Brain microvascular endothelial cell (primary cell): ENCODE measurements at regions not wholly inside any gene's neighbourhood (a gene's known extent, or its start where the extent isn't known, plus 50 kb on each side); places are given as distances from the start of the nearest gene placed in this dataset.
"Not testable (repeated sequence)": the region's sequence is repeated elsewhere in the genome, so short reads cannot be mapped to it uniquely, and the experiment has no call there.

Source experiments
- DNase-seq: peaks from one replicate; pipeline ENCODE4 v3.0.0-alpha.2; 2020
- H3K27ac ChIP-seq: fragments of 250-450 bp; sonication (Bioruptor Pico); 2 replicates; pipeline ENCODE4 v1.5.1; 2020; ENCODE audit warnings: mild to moderate bottlenecking, moderate library complexity
- H3K27me3 ChIP-seq: fragments of 250-450 bp; sonication (Bioruptor Pico); replicated peaks from 2 replicates; pipeline ENCODE4 v1.5.1; 2020; ENCODE audit warnings: mild to moderate bottlenecking
- H3K36me3 ChIP-seq: fragments of 250-450 bp; sonication (Bioruptor Pico); replicated peaks from 2 replicates; pipeline ENCODE4 v1.5.1; 2020; ENCODE audit warnings: mild to moderate bottlenecking
- H3K4me3 ChIP-seq: 2 replicates; pipeline ENCODE4 v1.5.1; 2011; ENCODE audit warnings: low read depth, mild to moderate bottlenecking, control low read depth, low read length, moderate library complexity
- in situ Hi-C: cut with HindIII; loops from 2 replicates; pipeline ENCODE4 v1.10.0; 2017; ENCODE audit warnings: low sequenced_read_pairs, low pct_ligation_motif_present
- TF ChIP-seq, protein P1 (sequence below): IDR thresholded peaks from 2 replicates; pipeline ENCODE4 v1.5.1; 2011; ENCODE audit warnings: low read depth, mild to moderate bottlenecking, moderate library complexity, low read length, control low read depth, inconsistent platforms; ENCODE audit errors: missing control alignments

DNA sequence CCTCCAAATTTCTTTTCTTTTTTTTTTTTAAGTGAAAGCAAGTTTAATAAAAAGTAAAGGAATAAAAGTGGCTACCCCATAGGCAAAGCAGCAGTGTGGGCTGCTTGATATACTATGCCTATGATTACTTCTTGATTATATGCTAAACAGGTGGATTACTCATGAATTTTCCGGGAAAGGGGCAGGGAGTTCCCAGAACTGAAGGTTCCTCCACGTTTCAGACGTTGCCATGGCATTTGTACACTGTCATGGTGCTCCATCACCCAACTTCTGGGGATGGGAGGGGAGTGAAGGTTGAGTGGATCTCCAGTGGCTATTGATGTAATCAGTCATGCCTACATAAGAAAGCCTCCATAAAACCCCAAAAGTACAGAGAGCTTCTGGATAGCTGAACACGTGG lies 176.2 kb downstream of the CYP26B1 start:
- no peaks in the 10 kb centered on the region for H3K27me3 ChIP-seq

GRCh38 chr2:71965530-71965929 lies 182.1 kb downstream of the CYP26B1 start:
- in situ Hi-C loops = no loop called here
- DNase-seq = no peak
- TF ChIP-seq, protein P1, sequence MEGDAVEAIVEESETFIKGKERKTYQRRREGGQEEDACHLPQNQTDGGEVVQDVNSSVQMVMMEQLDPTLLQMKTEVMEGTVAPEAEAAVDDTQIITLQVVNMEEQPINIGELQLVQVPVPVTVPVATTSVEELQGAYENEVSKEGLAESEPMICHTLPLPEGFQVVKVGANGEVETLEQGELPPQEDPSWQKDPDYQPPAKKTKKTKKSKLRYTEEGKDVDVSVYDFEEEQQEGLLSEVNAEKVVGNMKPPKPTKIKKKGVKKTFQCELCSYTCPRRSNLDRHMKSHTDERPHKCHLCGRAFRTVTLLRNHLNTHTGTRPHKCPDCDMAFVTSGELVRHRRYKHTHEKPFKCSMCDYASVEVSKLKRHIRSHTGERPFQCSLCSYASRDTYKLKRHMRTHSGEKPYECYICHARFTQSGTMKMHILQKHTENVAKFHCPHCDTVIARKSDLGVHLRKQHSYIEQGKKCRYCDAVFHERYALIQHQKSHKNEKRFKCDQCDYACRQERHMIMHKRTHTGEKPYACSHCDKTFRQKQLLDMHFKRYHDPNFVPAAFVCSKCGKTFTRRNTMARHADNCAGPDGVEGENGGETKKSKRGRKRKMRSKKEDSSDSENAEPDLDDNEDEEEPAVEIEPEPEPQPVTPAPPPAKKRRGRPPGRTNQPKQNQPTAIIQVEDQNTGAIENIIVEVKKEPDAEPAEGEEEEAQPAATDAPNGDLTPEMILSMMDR = no peak
- Histone ChIP-seq H3K27me3 (no peaks in the 10 kb centered on the region), H3K4me3 (no peak overlapping the region), H3K36me3 (no peaks in the 10 kb centered on the region), H3K27ac (no peak overlapping the region)

More for the DNA sequence above, 176.2 kb downstream of the CYP26B1 start:
- no peak overlapping the region for H3K4me3 ChIP-seq
- in situ Hi-C loops = no loop called here
- H3K27ac ChIP-seq = no peak overlapping the region
- H3K36me3 ChIP-seq = no peaks in the 10 kb centered on the region
- TF ChIP-seq, protein P1 = no peak
- no peak for DNase-seq

DNA sequence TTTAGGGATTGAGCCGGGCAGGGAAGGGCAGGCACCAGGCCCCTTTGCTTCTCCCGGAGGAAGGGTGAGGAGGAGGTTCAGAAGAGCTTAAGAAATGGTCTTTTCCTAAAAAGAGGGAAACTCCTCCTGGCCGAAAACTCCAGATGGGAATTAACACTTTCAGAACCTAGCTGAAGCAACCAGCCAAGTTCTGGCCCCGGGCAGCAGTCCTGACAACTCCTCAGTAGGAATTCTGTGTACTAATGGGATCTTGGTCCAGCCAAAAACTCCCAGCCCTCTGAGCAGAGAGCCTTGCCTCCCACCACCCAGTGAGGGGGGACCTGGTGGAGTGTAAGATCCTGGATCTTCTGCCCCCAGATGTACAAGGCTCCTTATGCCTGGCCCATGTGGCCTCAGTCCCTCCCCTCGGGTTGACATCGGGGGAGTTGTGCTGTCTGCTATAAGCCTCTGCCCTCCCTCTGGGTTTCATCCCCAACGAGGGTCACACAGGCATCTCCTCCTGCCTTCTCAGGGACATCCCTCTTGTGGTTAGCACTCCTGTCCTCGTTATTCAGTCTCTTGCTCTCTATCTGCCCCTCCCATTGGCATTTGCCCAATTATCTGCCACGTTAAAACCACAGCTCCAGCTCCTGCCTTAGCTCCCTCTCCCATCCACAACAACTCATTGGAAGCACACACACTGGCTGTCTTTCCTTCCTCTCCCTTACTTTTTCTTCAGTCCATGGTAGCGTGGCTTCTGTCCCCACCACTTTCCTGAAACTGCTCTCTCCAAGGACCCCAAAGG lies 184.6 kb downstream of the CYP26B1 start:
- Histone ChIP-seq H3K36me3 (no peaks in the 10 kb centered on the region), H3K27ac (no peak overlapping the region), H3K4me3 (no peak overlapping the region), H3K27me3 (no peaks in the 10 kb centered on the region)
- in situ Hi-C loops = no loop called here
- no peak for DNase-seq
- TF ChIP-seq, protein P1 = no peak

GRCh38 chr2:71962350-71962749 lies 185.3 kb downstream of the CYP26B1 start:
- in situ Hi-C loops = no loop called here
- Histone ChIP-seq H3K36me3 (no peaks in the 10 kb centered on the region), H3K4me3 (no peak overlapping the region), H3K27me3 (no peaks in the 10 kb centered on the region), H3K27ac (no peak overlapping the region)
- DNase-seq = no peak
- TF ChIP-seq, protein P1 = no peak

- no peak overlapping the region for H3K4me3 ChIP-seq
- DNase-seq = no peak
- in situ Hi-C loops = no loop called here
- TF ChIP-seq, protein P1 = no peak
- H3K36me3 ChIP-seq = no peaks in the 10 kb centered on the region
- H3K27ac ChIP-seq = no peak overlapping the region
- no peaks in the 10 kb centered on the region for H3K27me3 ChIP-seq
Observed at GRCh38 chr2:71961289-71962027, 186.2 kb downstream of the CYP26B1 start.

- no peak overlapping the region for H3K27ac ChIP-seq
- no peak for DNase-seq
- TF ChIP-seq, protein P1 = no peak
- H3K4me3 ChIP-seq = no peak overlapping the region
- no peaks in the 10 kb centered on the region for H3K27me3 ChIP-seq
- no peaks in the 10 kb centered on the region for H3K36me3 ChIP-seq
- in situ Hi-C loops = no loop called here
Observed at GRCh38 chr2:71959494-71959893, 188.2 kb downstream of the CYP26B1 start.

DNA sequence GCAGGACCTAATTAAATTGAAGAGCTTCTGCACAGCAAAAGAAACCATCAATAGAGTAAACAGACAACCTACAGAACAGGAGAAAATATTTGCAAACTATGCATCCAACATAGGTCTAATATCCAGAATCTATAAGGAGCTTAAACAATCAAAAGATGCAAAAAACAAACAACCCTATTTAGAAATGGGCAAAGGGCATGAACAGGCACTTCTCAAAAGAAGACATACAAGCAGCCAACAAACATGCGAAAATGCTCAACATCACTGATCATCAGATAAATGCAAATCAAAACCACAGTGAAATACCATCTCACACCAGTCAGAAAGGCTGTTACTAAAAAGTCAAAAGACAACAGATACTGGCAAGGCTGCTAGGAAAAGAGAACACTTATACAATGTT lies 189.2 kb downstream of the CYP26B1 start:
- H3K4me3 ChIP-seq, H3K36me3 ChIP-seq, DNase-seq, in situ Hi-C loops, H3K27ac ChIP-seq, H3K27me3 ChIP-seq: not testable (repeated sequence)
